ENCODE measurements at regions not wholly inside any gene's neighbourhood (a gene's known extent, or its start where the extent isn't known, plus 50 kb on each side); places are given as distances from the start of the nearest gene placed in this dataset.

GRCh38 chr20:6635034-6635736 lies 132.3 kb upstream of the BMP2 start:
- TF ChIP-seq CTCF (IDR thresholded peaks at IDR 0.05; ENCODE audit: low read depth, low read length, poor library complexity, severe bottlenecking): no peak
- no peak for TF ChIP-seq EZH2phosphoT487 (IDR thresholded peaks at IDR 0.05; ENCODE audit: borderline replicate concordance, low read length)
